Epithelial cell of esophagus (primary cell): ENCODE measurements at regions not wholly inside any gene's neighbourhood (a gene's known extent, or its start where the extent isn't known, plus 50 kb on each side); places are given as distances from the start of the nearest gene placed in this dataset.
"Not testable (repeated sequence)": the region's sequence is repeated elsewhere in the genome, so short reads cannot be mapped to it uniquely, and the experiment has no call there.

Experiments
- DNase-seq: peaks from one replicate; pipeline ENCODE4 v3.0.0; 2010; ENCODE audit warnings: low read depth
- H3K4me3 ChIP-seq: 2 replicates; pipeline ENCODE4 v1.5.1; 2011; ENCODE audit warnings: mild to moderate bottlenecking, low read length, control low read depth
- TF ChIP-seq, protein P1 (sequence below): IDR thresholded peaks from 2 replicates; pipeline ENCODE4 v1.5.1; 2011; ENCODE audit warnings: low read depth, mild to moderate bottlenecking, low read length, control low read depth, inconsistent platforms; ENCODE audit not compliant: insufficient read depth; ENCODE audit errors: missing control alignments

DNA sequence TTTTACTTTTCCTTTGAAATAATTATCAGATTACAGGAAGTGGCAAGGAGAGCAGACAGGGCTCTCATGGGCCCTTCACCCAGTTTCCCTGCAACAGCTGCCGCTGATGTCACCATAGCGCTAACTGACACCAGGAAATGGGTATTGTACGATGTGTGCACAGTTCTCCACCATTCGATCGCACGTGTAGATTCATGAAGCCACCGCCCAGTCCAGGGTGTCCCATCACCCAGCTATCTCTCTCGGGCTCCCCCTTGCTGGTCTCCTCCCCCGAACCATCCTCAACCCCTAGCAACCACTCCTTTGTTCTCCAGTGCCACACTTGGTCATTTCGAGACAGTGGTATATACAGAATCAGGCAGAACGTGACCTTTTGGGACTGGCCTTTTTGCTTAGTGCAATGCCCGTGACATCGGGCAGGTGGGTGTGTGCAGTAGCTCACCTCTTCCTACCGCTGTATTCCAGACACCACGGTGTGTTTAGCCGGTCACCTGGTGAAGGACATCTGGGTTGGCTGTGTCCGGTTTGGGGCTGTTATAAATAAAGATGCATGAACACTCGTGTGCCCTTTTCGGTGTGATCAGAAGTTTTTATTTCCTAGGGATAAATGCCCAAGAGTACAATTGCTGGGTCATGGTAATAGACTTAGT lies 118.4 kb downstream of the CRYAA start:
- TF ChIP-seq, protein P1, sequence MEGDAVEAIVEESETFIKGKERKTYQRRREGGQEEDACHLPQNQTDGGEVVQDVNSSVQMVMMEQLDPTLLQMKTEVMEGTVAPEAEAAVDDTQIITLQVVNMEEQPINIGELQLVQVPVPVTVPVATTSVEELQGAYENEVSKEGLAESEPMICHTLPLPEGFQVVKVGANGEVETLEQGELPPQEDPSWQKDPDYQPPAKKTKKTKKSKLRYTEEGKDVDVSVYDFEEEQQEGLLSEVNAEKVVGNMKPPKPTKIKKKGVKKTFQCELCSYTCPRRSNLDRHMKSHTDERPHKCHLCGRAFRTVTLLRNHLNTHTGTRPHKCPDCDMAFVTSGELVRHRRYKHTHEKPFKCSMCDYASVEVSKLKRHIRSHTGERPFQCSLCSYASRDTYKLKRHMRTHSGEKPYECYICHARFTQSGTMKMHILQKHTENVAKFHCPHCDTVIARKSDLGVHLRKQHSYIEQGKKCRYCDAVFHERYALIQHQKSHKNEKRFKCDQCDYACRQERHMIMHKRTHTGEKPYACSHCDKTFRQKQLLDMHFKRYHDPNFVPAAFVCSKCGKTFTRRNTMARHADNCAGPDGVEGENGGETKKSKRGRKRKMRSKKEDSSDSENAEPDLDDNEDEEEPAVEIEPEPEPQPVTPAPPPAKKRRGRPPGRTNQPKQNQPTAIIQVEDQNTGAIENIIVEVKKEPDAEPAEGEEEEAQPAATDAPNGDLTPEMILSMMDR: no peak
- H3K4me3 ChIP-seq: no peak overlapping the region
- no peak for DNase-seq

DNA sequence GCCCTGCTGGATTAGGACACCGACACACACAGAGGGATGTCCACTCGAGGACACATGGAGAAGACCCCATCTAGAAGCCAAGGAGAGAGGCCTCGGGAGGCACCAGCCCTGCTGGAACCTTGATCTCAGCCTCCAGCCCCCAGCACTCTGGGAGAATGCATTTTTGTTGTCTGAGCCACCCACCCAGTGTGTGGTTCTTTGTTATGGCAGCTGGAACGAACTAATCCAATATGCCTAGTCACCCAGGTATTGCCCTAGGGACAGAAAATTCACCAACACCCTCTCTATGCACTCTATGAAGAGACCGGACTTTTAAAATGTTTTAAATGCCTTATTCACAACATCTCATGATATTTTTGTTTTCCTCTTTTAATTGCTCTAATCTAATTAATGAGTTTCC lies 117.4 kb downstream of the CRYAA start:
- H3K4me3 ChIP-seq: no peak overlapping the region
- TF ChIP-seq, protein P1: no peak
- DNase-seq: no peak

DNA sequence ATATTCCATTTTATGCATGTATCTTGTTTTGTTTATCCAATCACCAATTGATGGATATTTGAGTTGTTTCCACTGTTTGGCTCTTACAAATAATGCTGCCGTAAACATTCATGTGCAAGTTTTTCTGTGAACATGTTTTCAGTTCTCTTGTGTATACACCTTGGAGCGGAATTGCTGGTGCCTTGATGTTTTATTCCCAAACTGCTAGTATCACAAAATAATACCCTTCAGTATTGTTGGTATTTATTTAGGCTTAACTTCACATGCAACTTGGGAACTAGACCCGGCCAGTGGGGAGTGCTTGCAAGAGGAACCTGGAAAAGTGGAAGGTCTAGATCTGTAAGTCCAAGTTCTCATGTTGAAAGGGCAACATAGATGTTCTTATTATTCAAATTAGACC lies 115.9 kb downstream of the CRYAA start:
- no peak for DNase-seq
- TF ChIP-seq, protein P1: no peak
- no peak overlapping the region for H3K4me3 ChIP-seq

DNA sequence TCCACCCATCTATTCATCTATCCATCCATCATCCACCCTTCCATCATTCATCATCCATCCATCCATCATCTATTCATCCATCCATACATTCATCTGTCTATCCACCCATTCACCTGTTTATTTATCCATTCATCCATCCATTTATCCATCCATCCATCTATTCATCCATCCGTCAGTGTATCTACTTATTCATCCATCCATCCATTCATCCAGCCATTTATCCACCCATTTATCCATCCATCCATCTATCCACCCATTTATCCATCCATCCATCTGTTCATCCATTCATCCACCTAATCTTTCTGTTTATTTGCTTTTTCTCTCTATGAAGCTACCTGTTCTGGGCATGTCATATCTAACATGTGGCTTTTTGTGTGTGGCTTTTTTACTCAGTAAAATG lies 115.4 kb downstream of the CRYAA start:
- TF ChIP-seq, protein P1: no peak
- no peak for DNase-seq
- H3K4me3 ChIP-seq: no peak overlapping the region

DNA sequence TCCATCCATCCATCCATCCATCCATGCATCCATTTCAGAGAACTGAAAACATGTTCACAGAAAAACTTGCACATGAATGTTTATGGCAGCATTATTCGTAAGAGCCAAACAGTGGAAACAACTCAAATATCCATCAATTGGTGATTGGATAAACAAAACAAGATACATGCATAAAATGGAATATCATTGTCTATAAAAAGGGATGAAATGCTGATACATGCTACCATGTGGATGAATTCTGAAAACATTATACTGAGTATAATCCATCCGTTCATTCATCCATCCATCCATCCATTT lies 115.1 kb downstream of the CRYAA start:
- not testable (repeated sequence) for DNase-seq, H3K4me3 ChIP-seq

DNA sequence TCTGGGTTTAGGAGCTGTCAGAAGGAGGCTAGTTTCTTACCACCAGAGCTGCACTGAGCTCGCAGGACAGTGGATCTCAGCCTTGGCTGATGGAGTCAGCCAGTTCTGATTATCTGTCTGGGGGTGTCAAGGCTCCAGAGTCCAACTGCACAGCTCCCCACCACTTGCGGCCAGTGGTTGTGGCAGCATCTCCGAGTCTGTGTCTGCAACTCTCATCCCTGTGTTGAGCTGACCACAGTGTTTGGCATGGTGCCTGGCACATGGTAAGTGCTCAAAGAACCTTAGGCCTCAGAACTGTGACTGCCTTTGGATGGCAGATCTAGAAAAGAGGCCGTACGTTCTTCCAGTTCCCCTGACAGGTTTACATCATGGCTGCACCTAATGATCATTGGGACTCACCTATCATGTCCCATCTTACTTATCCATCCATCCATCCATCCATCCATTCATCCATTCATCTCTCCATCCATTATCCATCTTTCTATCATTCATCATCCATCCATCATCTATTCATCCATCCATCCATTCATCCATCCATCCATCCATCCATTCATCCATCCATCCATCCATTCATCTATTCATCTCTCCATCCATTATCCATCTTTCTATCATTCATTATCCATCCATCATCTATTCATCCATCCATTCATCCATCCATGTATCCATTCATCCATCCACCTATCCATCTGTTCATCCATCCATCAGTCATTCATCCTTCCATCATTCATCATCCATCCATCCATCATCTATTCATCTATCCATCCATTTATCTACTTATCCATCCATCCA lies 114.5 kb downstream of the CRYAA start:
- no peak overlapping the region for H3K4me3 ChIP-seq
- TF ChIP-seq, protein P1: no peak
- DNase-seq: no peak

DNA sequence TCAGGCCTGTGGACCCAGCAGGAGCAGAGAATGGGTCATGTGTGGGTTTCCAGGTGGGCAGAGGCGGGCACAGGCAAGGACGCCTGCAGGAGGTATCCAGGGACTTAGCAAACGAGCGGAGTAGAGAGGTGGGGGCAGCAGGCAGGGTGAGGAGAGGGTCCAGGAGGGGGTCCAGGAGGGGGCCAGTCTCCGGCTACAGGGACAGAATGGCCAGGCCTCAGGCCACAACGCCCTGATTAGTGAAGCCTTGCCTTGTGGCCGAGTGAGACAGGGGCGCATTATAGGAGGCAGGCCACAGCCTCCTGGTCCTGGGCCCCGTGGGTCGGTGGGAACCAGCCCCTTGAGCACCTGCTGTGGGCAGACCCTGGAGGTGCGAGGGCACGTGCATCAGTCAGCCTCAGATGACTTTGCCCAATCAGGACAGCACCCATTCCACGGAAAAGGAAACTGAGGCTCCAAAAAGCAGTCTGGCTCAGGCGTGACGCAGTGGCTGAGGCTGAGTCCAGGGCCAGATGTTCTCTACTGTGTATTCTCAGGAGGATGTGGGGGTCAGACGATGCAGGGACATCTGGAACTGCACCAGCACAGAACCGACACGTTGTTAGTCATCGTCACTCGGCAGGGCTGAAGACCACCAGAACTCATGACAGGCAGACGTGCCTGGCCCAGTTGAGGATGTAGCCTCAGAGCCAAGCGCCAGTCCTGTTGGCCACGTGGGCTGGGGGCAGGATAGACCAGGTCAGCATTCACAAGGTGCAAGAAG lies 113.7 kb downstream of the CRYAA start:
- no peak for DNase-seq
- TF ChIP-seq, protein P1: no peak
- H3K4me3 ChIP-seq: no peak overlapping the region
